HepG2 (cell line): ENCODE measurements at regions not wholly inside any gene's neighbourhood (a gene's known extent, or its start where the extent isn't known, plus 50 kb on each side); places are given as distances from the start of the nearest gene placed in this dataset.
A peak's percentile ranks its signal among the peaks of the same experiment; 100 is the strongest.

Experiments
- DNMT3B ChIP-seq: conservative IDR thresholded peaks from 2 replicates; pipeline ENCODE4 v1.6.1; 2016; ENCODE audit warnings: missing biosample characterization, control low read depth
- GTF2F1 ChIP-seq: fragments of 150-350 bp; IDR thresholded peaks from 2 replicates; pipeline ENCODE4 v1.6.1; 2014; ENCODE audit warnings: low read length
- PTBP1 ChIP-seq: fragments of 200-400 bp; formaldehyde crosslinking; IDR thresholded peaks from 2 replicates; pipeline ENCODE4 v1.6.1; 2018; ENCODE audit warnings: low read length, low read depth; ENCODE audit not compliant: poor library complexity, severe bottlenecking
- SNAI1 ChIP-seq: sonication (generic); formaldehyde crosslinking; IDR thresholded peaks from 2 replicates; pipeline ENCODE4 v1.5.0; 2020; ENCODE audit warnings: mild to moderate bottlenecking, missing genetic modification reagents, borderline replicate concordance
- TARDBP ChIP-seq: sonication (generic); formaldehyde crosslinking; IDR thresholded peaks from 2 replicates; pipeline ENCODE4 v1.8.0; 2022; ENCODE audit warnings: mild to moderate bottlenecking, missing genetic modification reagents
- ZBTB33 ChIP-seq: sonication (generic); formaldehyde crosslinking; IDR thresholded peaks from 2 replicates; pipeline ENCODE4 v1.4.0; 2020; ENCODE audit warnings: missing genetic modification reagents
- ZNF101 ChIP-seq: sonication (generic); formaldehyde crosslinking; IDR thresholded peaks from 2 replicates; pipeline ENCODE4 v1.4.0; 2020; ENCODE audit warnings: mild to moderate bottlenecking, low read depth, missing genetic modification reagents, borderline replicate concordance
- ZNF281 ChIP-seq: sonication (generic); formaldehyde crosslinking; IDR thresholded peaks from 2 replicates; pipeline ENCODE4 v1.4.0; 2020; ENCODE audit warnings: missing genetic modification reagents, borderline replicate concordance
- ZNF292 ChIP-seq: sonication (generic); formaldehyde crosslinking; IDR thresholded peaks from 2 replicates; pipeline ENCODE4 v1.8.1; 2022; ENCODE audit warnings: mild to moderate bottlenecking, low read depth, missing genetic modification reagents, borderline replicate concordance
- ZNF563 ChIP-seq: sonication (generic); formaldehyde crosslinking; IDR thresholded peaks from 2 replicates; pipeline ENCODE4 v1.8.0; 2022; ENCODE audit warnings: mild to moderate bottlenecking, moderate library complexity, missing genetic modification reagents
- TF ChIP-seq, protein P1 (sequence below): sonication (generic); formaldehyde crosslinking; IDR thresholded peaks from 2 replicates; pipeline ENCODE4 v1.4.0; 2020; ENCODE audit warnings: missing genetic modification reagents
- TF ChIP-seq, protein P2 (sequence below): sonication (generic); formaldehyde crosslinking; IDR thresholded peaks from 2 replicates; pipeline ENCODE4 v1.5.1; 2020; ENCODE audit warnings: mild to moderate bottlenecking, moderate library complexity, missing genetic modification reagents
- TF ChIP-seq, protein P3 (sequence below): sonication (generic); formaldehyde crosslinking; IDR thresholded peaks from 2 replicates; pipeline ENCODE4 v1.4.0; 2020; ENCODE audit warnings: missing genetic modification reagents

DNA sequence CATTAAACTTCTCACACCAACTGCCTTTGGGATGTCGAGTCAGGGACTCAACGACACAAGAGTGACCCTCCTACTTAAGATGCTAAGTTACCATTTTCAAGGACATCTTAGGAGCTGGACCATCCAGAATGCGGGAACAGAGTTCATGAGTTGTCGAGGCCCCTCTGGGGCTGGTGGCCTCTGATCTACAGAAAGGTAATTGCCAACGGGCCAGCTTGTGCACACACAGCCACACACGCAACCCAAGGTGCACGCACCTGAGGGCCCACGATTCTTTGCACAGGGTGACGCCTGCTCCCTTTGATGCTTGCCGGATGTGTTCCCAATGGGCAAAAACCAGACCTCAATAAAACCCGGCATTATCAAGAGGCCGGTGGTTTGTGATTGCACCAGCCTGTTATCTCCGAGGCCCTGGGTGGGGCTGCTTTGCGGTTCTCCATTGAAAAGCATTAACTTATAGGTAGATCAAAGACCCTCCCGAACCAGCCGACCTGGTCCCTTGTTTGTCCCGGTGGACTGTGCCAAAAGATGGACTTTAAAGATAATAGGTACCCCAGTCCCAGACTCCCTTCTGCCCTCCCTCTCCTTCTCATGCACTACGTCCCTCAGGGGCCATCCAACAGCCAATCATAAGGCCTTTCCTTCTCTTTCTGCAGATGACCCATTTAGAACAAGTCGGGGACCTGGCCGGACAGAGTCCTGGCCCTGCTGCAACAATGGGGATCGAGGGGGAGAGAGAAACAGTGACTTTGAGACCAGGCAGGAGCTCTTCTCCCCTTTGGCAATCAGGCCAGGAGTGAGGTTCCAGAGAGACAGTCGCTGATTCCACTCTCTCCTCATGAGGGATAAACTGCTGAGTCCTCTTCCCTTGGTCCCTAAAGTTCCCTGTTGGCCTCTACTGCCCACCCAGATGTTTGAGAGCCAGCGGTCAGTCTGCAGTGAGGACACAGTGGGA, 292.5 kb downstream of the SOX9 start (continued):
- TF ChIP-seq, protein P1, sequence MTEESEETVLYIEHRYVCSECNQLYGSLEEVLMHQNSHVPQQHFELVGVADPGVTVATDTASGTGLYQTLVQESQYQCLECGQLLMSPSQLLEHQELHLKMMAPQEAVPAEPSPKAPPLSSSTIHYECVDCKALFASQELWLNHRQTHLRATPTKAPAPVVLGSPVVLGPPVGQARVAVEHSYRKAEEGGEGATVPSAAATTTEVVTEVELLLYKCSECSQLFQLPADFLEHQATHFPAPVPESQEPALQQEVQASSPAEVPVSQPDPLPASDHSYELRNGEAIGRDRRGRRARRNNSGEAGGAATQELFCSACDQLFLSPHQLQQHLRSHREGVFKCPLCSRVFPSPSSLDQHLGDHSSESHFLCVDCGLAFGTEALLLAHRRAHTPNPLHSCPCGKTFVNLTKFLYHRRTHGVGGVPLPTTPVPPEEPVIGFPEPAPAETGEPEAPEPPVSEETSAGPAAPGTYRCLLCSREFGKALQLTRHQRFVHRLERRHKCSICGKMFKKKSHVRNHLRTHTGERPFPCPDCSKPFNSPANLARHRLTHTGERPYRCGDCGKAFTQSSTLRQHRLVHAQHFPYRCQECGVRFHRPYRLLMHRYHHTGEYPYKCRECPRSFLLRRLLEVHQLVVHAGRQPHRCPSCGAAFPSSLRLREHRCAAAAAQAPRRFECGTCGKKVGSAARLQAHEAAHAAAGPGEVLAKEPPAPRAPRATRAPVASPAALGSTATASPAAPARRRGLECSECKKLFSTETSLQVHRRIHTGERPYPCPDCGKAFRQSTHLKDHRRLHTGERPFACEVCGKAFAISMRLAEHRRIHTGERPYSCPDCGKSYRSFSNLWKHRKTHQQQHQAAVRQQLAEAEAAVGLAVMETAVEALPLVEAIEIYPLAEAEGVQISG, result peak; percentile 88
- TF ChIP-seq DNMT3B (CRISPR knock-in tag) (peak; percentile 96), GTF2F1 (no peak), SNAI1 (peak; percentile 77; the same call in 1 of the 2 replicates), ZNF563 (CRISPR knock-in tag) (no peak), ZNF281 (peak; percentile 77), ZBTB33 (peak; percentile 73; the same call in 1 of the 2 replicates), ZNF101 (CRISPR knock-in tag) (0 out of 2 replicates have a peak, but pooled peaks have one; percentile 31), ZNF292 (peak; percentile 91; the same call in 1 of the 2 replicates), TARDBP (CRISPR knock-in tag) (peak; percentile 98), PTBP1 (peak; percentile 64)
- TF ChIP-seq, protein P2, sequence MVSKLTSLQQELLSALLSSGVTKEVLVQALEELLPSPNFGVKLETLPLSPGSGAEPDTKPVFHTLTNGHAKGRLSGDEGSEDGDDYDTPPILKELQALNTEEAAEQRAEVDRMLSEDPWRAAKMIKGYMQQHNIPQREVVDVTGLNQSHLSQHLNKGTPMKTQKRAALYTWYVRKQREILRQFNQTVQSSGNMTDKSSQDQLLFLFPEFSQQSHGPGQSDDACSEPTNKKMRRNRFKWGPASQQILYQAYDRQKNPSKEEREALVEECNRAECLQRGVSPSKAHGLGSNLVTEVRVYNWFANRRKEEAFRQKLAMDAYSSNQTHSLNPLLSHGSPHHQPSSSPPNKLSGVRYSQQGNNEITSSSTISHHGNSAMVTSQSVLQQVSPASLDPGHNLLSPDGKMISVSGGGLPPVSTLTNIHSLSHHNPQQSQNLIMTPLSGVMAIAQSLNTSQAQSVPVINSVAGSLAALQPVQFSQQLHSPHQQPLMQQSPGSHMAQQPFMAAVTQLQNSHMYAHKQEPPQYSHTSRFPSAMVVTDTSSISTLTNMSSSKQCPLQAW (CRISPR knock-in tag), result peak; percentile 49; the same call in 1 of the 2 replicates
- TF ChIP-seq, protein P3, sequence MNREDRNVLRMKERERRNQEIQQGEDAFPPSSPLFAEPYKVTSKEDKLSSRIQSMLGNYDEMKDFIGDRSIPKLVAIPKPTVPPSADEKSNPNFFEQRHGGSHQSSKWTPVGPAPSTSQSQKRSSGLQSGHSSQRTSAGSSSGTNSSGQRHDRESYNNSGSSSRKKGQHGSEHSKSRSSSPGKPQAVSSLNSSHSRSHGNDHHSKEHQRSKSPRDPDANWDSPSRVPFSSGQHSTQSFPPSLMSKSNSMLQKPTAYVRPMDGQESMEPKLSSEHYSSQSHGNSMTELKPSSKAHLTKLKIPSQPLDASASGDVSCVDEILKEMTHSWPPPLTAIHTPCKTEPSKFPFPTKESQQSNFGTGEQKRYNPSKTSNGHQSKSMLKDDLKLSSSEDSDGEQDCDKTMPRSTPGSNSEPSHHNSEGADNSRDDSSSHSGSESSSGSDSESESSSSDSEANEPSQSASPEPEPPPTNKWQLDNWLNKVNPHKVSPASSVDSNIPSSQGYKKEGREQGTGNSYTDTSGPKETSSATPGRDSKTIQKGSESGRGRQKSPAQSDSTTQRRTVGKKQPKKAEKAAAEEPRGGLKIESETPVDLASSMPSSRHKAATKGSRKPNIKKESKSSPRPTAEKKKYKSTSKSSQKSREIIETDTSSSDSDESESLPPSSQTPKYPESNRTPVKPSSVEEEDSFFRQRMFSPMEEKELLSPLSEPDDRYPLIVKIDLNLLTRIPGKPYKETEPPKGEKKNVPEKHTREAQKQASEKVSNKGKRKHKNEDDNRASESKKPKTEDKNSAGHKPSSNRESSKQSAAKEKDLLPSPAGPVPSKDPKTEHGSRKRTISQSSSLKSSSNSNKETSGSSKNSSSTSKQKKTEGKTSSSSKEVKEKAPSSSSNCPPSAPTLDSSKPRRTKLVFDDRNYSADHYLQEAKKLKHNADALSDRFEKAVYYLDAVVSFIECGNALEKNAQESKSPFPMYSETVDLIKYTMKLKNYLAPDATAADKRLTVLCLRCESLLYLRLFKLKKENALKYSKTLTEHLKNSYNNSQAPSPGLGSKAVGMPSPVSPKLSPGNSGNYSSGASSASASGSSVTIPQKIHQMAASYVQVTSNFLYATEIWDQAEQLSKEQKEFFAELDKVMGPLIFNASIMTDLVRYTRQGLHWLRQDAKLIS (CRISPR knock-in tag), result peak; percentile 98; the same call in 1 of the 2 replicates
